Thymus (tissue), 11 donors: ENCODE measurements at regions not wholly inside any gene's neighbourhood (a gene's known extent, or its start where the extent isn't known, plus 50 kb on each side); places are given as distances from the start of the nearest gene placed in this dataset.

Source experiments
- DNase-seq, 9 donors: peaks; one replicate each; pipeline ENCODE4 v3.0.0-alpha.2; 2013; ENCODE audit warnings: low spot score in 9 of 9, low read depth in 6 of 9, missing footprints in 1 of 9
- H3K27ac ChIP-seq, 2 donors: one replicate each; pipeline ENCODE4 v1.5.1; 2013; ENCODE audit warnings: control low read depth in 1 of 2, low read depth in 1 of 2, low read length in 1 of 2, mild to moderate bottlenecking in 1 of 2, moderate library complexity in 1 of 2
- H3K27me3 ChIP-seq, 2 donors: one replicate each; pipeline ENCODE4 v1.5.1; 2013; ENCODE audit warnings: low read length in 1 of 2; ENCODE audit not compliant: control insufficient read depth in 2 of 2, insufficient read depth in 1 of 2
- H3K36me3 ChIP-seq, 2 donors: one replicate each; pipeline ENCODE4 v1.5.1; 2013; ENCODE audit warnings: low read length in 1 of 2, mild to moderate bottlenecking in 1 of 2, moderate library complexity in 1 of 2; ENCODE audit not compliant: control insufficient read depth in 2 of 2, insufficient read depth in 2 of 2
- H3K4me1 ChIP-seq, 2 donors: one replicate each; pipeline ENCODE4 v1.5.1; 2013; ENCODE audit warnings: low read length in 2 of 2; ENCODE audit not compliant: control insufficient read depth in 2 of 2, insufficient read depth in 2 of 2
- H3K4me3 ChIP-seq, 2 donors: one replicate each; pipeline ENCODE4 v1.5.1; 2013; ENCODE audit warnings: low read length in 2 of 2, control low read depth in 1 of 2, mild to moderate bottlenecking in 1 of 2
- H3K9me3 ChIP-seq, 2 donors: one replicate each; pipeline ENCODE4 v1.5.1; 2013; ENCODE audit warnings: low read length in 1 of 2, mild to moderate bottlenecking in 1 of 2; ENCODE audit not compliant: control insufficient read depth in 2 of 2, insufficient read depth in 1 of 2
- WGBS: extraction: QIAGEN DNeasy Blood & Tissue Kit; methylation state at CpG from one replicate; pipeline ENCODE4 v1.1.7; 2013; 5-methylcytosine and 5-hydroxymethylcytosine counted together
- donor health status: healthy.

DNA sequence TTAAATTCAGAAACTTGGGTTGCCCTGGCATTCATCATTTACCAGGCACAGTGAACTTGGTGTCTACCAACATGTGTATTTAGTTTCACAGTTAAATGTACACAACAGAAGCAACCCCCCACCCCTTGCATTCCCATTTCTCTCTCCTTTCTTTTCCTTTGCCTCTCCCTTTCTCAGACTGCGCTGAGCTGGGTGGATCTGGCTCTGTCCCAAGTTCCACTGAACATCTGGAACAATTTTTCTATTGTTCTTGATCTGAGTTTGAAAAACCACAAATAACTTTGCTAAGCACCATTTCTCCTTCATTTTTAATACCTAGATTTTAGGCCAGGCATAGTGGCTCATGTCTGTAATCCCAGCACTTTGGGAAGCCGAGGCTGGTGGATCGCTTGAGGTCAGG is 242.2 kb downstream of the ABHD5 start:
- no peaks in the 10 kb centered on the region for H3K36me3 ChIP-seq
- H3K27me3 ChIP-seq, result peaks cover 2% of the 10 kb centered on the region in 2 donors
- 95% methylated on average over 3 of the region's 3 CpGs for whole genome bisulfite sequencing
- no peak overlapping the region for H3K27ac ChIP-seq
- no peaks in the 10 kb centered on the region for H3K4me1 ChIP-seq
- H3K4me3 ChIP-seq, result no peak overlapping the region
- DNase-seq, result no peak
- no peaks in the 10 kb centered on the region for H3K9me3 ChIP-seq

DNA sequence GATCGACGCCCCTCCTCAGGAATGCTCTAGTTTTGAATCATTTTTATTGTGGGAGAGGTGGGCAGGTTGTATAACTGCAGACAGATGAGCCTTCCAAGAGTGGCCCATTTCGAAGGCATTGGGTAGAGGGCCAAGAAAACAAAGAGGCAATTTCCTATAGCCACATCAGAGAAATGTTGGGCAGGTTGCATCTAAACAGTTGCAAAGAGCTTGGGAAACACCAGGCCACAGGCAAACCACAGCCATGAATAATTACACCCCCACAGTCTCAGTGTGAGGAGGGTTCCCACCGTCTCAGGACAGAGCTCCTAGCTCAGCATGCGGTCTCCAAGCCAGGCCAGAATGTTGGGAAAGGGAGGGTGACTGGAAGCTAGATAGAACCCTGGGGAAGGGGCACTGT is 257.3 kb downstream of the ABHD5 start:
- no peak overlapping the region for H3K4me3 ChIP-seq
- 58% methylated on average over 5 of the region's 5 CpGs for WGBS
- no peaks in the 10 kb centered on the region for H3K9me3 ChIP-seq
- no peaks in the 10 kb centered on the region for H3K27me3 ChIP-seq
- peaks cover 12 to 15% of the 10 kb centered on the region in 2 donors for H3K4me1 ChIP-seq
- DNase-seq, result no peak
- no peaks in the 10 kb centered on the region for H3K36me3 ChIP-seq
- H3K27ac ChIP-seq, result no peak overlapping the region

DNA sequence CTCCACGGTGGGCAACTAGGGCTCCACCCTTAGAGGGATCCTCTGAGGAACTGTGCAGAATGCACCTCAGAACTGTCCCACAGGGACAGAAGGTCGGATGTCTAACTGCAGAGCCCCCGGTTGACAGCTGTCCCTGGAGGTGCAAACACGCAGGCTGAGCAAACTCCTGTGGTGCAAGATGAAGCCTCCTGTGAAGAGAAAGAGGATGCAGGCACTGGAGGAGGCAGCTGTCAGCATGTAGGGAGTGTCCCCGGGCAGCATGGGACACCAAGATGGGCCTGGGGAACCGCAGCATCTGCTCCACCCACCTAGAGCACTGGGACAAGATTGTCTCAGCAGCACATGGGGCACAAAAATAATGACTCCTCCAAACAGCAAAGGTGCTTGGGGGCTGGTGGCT is 258.9 kb downstream of the ABHD5 start:
- Histone ChIP-seq H3K4me3 (no peak overlapping the region), H3K9me3 (no peaks in the 10 kb centered on the region), H3K27me3 (no peaks in the 10 kb centered on the region), H3K27ac (no peak overlapping the region), H3K36me3 (no peaks in the 10 kb centered on the region), H3K4me1 (peaks cover 12 to 15% of the 10 kb centered on the region in 2 donors)
- WGBS, result 84% methylated on average over 6 of the region's 6 CpGs
- no peak for DNase-seq

DNA sequence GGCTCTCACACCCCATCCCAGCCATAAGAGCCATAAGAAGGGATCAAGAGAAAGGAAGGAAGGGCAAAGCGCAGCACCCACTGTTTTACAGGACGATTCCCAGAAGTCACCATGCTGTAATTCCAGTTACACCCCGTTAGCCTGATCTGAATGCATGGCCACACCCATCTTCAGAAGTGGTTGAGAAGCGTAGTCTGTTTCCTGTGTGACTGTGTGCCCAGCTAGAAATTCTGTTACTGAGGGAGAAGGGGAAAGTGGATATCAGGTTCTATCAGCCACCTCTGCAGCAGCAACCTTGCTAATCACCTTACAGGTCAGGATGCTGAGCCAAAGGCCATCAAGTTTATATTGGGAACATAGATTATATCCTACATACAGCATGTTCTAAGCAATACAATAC is 260.0 kb downstream of the ABHD5 start:
- H3K4me1 ChIP-seq, result peaks cover 12 to 15% of the 10 kb centered on the region in 2 donors
- H3K27me3 ChIP-seq, result no peaks in the 10 kb centered on the region
- no peaks in the 10 kb centered on the region for H3K36me3 ChIP-seq
- no peak overlapping the region for H3K4me3 ChIP-seq
- no peaks in the 10 kb centered on the region for H3K9me3 ChIP-seq
- DNase-seq, result peak in 7 of 9 donors; percentile 1 to 66 (median 15)
- no peak overlapping the region for H3K27ac ChIP-seq
- WGBS, result 17% methylated on average over 4 of the region's 4 CpGs

DNA sequence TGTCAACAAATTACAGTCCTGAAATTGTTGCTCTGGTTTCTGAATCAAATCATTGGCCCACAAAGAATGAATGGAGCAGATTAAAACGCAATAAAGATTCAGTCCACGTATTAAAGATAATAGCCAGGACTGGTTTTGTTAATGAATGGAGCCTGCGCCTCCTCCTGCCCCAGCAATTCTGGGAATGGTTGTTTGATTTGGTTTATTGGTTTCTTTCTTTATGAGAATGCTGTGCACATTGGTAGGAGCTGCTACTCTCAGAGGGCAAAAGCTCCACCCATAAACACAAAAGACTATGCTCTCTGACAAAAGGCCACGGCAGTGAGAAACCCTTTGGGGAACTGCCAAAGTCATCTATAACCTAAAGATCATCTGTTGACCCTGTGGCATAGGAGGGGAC is 261.1 kb downstream of the ABHD5 start:
- Histone ChIP-seq H3K27me3 (peaks cover 0 to 1% of the 10 kb centered on the region in 2 donors), H3K4me3 (no peak overlapping the region), H3K36me3 (no peaks in the 10 kb centered on the region), H3K9me3 (no peaks in the 10 kb centered on the region), H3K4me1 (peaks cover 12 to 15% of the 10 kb centered on the region in 2 donors), H3K27ac (no peak overlapping the region)
- DNase-seq, result no peak
- 94% methylated on average over 4 of the region's 4 CpGs for WGBS

DNA sequence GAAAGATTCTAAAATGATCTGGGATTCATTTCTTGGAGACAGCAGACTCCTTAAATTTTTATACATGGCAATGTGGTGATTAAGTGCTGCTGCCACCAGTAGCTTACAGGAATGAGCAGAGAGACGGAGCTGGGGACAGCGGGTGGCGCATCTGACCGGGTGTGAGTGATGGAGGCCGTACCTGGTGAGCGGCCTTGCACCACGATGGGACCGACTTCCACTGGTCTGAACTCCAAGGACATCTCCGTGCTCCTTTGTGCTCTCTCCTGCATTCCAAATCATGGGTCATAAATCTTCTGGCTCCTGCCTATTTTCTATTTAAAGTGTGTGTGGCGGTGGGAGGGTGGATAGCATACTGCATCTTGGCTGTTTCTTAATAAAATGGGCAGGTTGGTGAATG is 262.6 kb downstream of the ABHD5 start:
- peaks cover 7 to 11% of the 10 kb centered on the region in 2 donors for H3K4me1 ChIP-seq
- WGBS, result 95% methylated on average over 10 of the region's 10 CpGs
- H3K27me3 ChIP-seq, result peaks cover 0 to 7% of the 10 kb centered on the region in 2 donors
- H3K4me3 ChIP-seq, result no peak overlapping the region
- H3K9me3 ChIP-seq, result no peaks in the 10 kb centered on the region
- H3K36me3 ChIP-seq, result no peaks in the 10 kb centered on the region
- no peak for DNase-seq
- H3K27ac ChIP-seq, result no peak overlapping the region

DNA sequence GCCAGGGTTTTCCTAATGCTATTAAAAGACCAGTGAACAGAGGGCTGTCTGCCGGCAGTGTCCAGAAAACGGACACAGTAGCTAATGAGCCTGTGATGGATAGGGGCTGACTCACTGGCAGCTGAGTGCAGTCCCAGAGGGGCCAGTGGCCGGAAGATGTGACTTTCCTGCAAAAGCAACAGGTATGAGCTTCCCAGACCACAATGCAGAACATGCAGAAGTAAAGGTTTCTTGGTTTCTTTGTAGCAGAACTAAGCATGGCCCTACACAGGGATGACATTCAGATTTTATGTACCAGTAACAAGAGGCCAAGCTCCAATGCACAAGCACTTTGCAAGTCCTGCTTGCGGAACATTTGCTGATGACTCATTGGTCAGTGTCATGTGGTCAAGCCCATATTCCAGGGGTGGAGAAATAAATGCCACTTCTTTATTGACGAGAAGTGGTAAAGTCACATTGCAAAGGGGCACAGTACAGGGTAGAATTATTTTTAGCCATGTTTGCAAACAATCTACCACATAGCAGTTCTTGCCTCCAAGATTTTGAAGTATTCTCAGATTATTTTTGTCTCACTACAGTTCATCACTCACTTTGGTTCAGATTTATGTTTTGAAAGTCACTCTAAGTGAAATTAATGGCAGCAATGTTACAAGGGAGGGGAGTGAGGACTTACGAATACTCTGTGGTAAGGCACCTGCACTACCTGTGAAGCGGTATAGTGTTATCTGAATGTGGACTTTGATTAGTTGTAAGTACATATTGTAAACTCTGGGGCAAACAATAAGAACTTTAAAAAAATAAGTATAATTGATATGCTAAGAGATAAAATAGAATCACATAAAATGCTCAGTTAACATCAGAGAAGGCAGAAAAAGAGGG is 263.3 kb downstream of the ABHD5 start:
- Histone ChIP-seq H3K27me3 (peaks cover 0 to 7% of the 10 kb centered on the region in 2 donors), H3K27ac (no peak overlapping the region), H3K9me3 (no peaks in the 10 kb centered on the region), H3K4me1 (peaks cover 7 to 11% of the 10 kb centered on the region in 2 donors), H3K4me3 (no peak overlapping the region), H3K36me3 (no peaks in the 10 kb centered on the region)
- DNase-seq, result no peak
- WGBS, result 91% methylated on average over 7 of the region's 7 CpGs

DNA sequence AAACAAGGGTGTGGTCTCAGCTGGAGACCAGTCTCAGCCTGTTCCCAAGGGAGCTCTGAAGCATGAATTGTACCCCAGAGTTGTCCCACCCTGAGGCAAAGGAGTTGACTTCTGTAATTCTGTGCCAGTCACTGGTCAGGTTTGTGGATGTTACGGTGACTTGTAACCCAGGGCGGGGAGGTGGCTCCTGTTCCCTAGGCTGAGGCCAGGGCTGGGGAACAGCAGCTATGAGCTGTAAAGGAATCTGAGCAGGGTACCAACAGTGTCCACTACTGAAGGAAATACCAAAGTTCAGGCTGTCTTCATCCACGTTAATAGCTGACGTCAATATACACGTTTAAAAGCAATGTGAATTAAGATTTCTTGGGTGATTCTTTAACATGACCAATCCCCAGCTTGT is 266.2 kb downstream of the ABHD5 start:
- no peak overlapping the region for H3K27ac ChIP-seq
- H3K4me1 ChIP-seq, result no peaks in the 10 kb centered on the region
- no peaks in the 10 kb centered on the region for H3K9me3 ChIP-seq
- H3K36me3 ChIP-seq, result no peaks in the 10 kb centered on the region
- WGBS, result 96% methylated on average over 5 of the region's 5 CpGs
- DNase-seq, result no peak
- peaks cover 0 to 12% of the 10 kb centered on the region in 2 donors for H3K27me3 ChIP-seq
- no peak overlapping the region for H3K4me3 ChIP-seq

DNA sequence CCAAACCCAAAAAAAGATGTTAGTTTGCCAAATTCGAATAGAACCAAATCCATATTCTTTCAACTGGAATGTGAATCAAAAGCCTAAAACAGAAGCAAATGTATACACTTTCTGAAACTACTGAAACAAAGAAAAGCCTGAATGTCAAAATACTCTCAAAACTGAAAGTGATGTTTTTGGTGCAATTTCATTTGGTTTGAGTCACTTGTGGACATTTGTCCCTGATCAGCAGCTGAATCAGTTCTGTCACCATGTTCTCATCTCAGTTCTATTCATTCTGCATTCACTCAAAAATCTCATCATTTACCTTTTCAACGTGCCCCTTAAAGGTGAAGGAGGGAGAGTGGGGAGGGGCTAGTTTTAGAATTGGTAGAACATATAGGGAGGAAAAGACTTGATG is 266.8 kb downstream of the ABHD5 start:
- WGBS, result 87% methylated on average over 2 of the region's 2 CpGs
- no peak for DNase-seq
- Histone ChIP-seq H3K4me3 (no peak overlapping the region), H3K9me3 (no peaks in the 10 kb centered on the region), H3K36me3 (no peaks in the 10 kb centered on the region), H3K27ac (no peak overlapping the region), H3K4me1 (no peaks in the 10 kb centered on the region), H3K27me3 (peaks cover 0 to 12% of the 10 kb centered on the region in 2 donors)
